ENCODE measurements at regions not wholly inside any gene's neighbourhood (a gene's known extent, or its start where the extent isn't known, plus 50 kb on each side); places are given as distances from the start of the nearest gene placed in this dataset.

- POLR2A ChIA-PET = no interaction called here
- no peak for TF ChIP-seq CTCF (IDR thresholded peaks at IDR 0.05; ENCODE audit: insufficient read depth, low read length, missing control alignments)
- CTCF ChIA-PET = no interaction called here
- H3K4me3 ChIP-seq (ENCODE audit: low read depth, low read length) = no peak overlapping the region
- no peak for DNase-seq (ENCODE audit: low read depth, low spot score)
These were observed 276.9 kb upstream of the RAB6C start for GRCh38 chr2:129702416-129703176.

- CTCF ChIA-PET = no interaction called here
These were observed 274.4 kb upstream of the RAB6C start for GRCh38 chr2:129705085-129705484.

GRCh38 chr2:129707800-129708199 is 271.7 kb upstream of the RAB6C start:
- ChIA-PET POLR2A (no interaction called here), CTCF (no interaction called here)
- TF ChIP-seq CTCF (IDR thresholded peaks at IDR 0.05; ENCODE audit: insufficient read depth, low read length, missing control alignments) = no peak
- DNase-seq (ENCODE audit: low read depth, low spot score) = no peak
- no peak overlapping the region for H3K4me3 ChIP-seq (ENCODE audit: low read depth, low read length)

More at GRCh38 chr2:129705085-129705484, 274.4 kb upstream of the RAB6C start:
- TF ChIP-seq CTCF (IDR thresholded peaks at IDR 0.05; ENCODE audit: insufficient read depth, low read length, missing control alignments) = no peak
- H3K4me3 ChIP-seq (ENCODE audit: low read depth, low read length) = no peak overlapping the region
- DNase-seq (ENCODE audit: low read depth, low spot score) = no peak
- POLR2A ChIA-PET = no interaction called here

- ChIA-PET CTCF (no interaction called here), POLR2A (no interaction called here)
- DNase-seq (ENCODE audit: low read depth, low spot score) = no peak
- no peak overlapping the region for H3K4me3 ChIP-seq (ENCODE audit: low read depth, low read length)
- no peak for TF ChIP-seq CTCF (IDR thresholded peaks at IDR 0.05; ENCODE audit: insufficient read depth, low read length, missing control alignments)
These were observed 271.1 kb upstream of the RAB6C start for GRCh38 chr2:129708221-129708967.

GRCh38 chr2:129709001-129709955 is 270.2 kb upstream of the RAB6C start:
- POLR2A ChIA-PET = no interaction called here
- CTCF ChIA-PET = no interaction called here

More at GRCh38 chr2:129709001-129709955, 270.2 kb upstream of the RAB6C start:
- no peak for TF ChIP-seq CTCF (IDR thresholded peaks at IDR 0.05; ENCODE audit: insufficient read depth, low read length, missing control alignments)
- no peak for DNase-seq (ENCODE audit: low read depth, low spot score)
- H3K4me3 ChIP-seq (ENCODE audit: low read depth, low read length) = no peak overlapping the region

All from AG04449 (cell line).